Suprapubic skin (tissue), 4 donors: ENCODE measurements at regions not wholly inside any gene's neighbourhood (a gene's known extent, or its start where the extent isn't known, plus 50 kb on each side); places are given as distances from the start of the nearest gene placed in this dataset.

Experiments
- DNase-seq, 2 donors: peaks; one replicate each; pipeline ENCODE4 v3.0.0-alpha.2; 2019; ENCODE audit warnings: low spot score in 2 of 2
- H3K27ac ChIP-seq: fragments of 200-600 bp; sonication (generic); one replicate; pipeline ENCODE4 v1.5.1; 2019
- H3K27me3 ChIP-seq: fragments of 200-600 bp; sonication (generic); one replicate; pipeline ENCODE4 v1.5.1; 2019
- H3K36me3 ChIP-seq: fragments of 200-600 bp; sonication (generic); one replicate; pipeline ENCODE4 v1.5.1; 2019
- H3K4me1 ChIP-seq: fragments of 200-600 bp; sonication (generic); one replicate; pipeline ENCODE4 v1.5.1; 2019
- H3K4me3 ChIP-seq: fragments of 200-600 bp; sonication (generic); one replicate; pipeline ENCODE4 v1.5.1; 2019; ENCODE audit warnings: mild to moderate bottlenecking
- H3K9me3 ChIP-seq: fragments of 200-600 bp; sonication (generic); one replicate; pipeline ENCODE4 v1.5.1; 2019
- EP300 ChIP-seq: sonication (generic); formaldehyde crosslinking; IDR thresholded peaks from one replicate; pipeline ENCODE4 v1.6.1; 2017; ENCODE audit warnings: antibody characterized with exemption
- POLR2A ChIP-seq, 2 donors: fragments of 450-650 bp; IDR thresholded peaks; one replicate each; pipeline ENCODE4 v1.6.1; 2017; ENCODE audit warnings: antibody characterized with exemption in 2 of 2, mild to moderate bottlenecking in 2 of 2, moderate library complexity in 2 of 2
- POLR2AphosphoS5 ChIP-seq, 3 donors: sonication (generic); formaldehyde crosslinking; IDR thresholded peaks; one replicate each; pipeline ENCODE4 v1.6.1; 2017; ENCODE audit warnings: antibody characterized with exemption in 3 of 3
- WGBS: methylation state at CpG from one replicate; pipeline ENCODE4 v1.1.5; 2018; 5-methylcytosine and 5-hydroxymethylcytosine counted together
- TF ChIP-seq, protein P1 (sequence below), 2 donors: fragments of 200-600 bp in 1 of 2; fragments of 450-650 bp in 1 of 2; sonication (generic) in 1 of 2; IDR thresholded peaks; one replicate each; pipeline ENCODE4 v1.5.1; 2016 to 2019; ENCODE audit warnings: antibody characterized with exemption in 2 of 2, mild to moderate bottlenecking in 1 of 2, moderate library complexity in 1 of 2

DNA sequence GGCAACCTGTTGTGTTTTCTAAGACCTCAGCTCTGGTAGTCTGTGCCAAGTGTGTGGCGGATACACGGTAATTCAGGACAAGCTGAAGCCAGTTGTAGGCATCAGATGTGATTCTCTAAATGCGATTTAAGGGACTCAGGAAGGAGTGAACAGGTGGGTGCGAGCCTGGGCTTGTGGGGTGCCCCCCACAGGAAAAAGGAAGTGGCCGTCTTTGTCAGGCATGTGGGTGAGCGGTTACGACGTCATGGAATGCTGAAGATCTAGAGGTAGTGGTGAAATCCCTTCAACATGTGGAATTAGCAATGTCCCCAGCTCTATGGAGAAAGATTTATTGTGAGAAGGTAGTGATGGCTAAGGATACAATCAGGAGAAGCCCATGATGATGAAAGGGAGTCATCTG lies 95.1 kb upstream of the EXOC2 start:
- 38% methylated on average over 8 of the region's 8 CpGs for WGBS
- Histone ChIP-seq H3K36me3 (no peaks in the 10 kb centered on the region), H3K9me3 (no peaks in the 10 kb centered on the region), H3K27me3 (peaks cover 44% of the 10 kb centered on the region), H3K27ac (no peak overlapping the region), H3K4me1 (no peaks in the 10 kb centered on the region), H3K4me3 (no peak overlapping the region)
- TF ChIP-seq, protein P1, sequence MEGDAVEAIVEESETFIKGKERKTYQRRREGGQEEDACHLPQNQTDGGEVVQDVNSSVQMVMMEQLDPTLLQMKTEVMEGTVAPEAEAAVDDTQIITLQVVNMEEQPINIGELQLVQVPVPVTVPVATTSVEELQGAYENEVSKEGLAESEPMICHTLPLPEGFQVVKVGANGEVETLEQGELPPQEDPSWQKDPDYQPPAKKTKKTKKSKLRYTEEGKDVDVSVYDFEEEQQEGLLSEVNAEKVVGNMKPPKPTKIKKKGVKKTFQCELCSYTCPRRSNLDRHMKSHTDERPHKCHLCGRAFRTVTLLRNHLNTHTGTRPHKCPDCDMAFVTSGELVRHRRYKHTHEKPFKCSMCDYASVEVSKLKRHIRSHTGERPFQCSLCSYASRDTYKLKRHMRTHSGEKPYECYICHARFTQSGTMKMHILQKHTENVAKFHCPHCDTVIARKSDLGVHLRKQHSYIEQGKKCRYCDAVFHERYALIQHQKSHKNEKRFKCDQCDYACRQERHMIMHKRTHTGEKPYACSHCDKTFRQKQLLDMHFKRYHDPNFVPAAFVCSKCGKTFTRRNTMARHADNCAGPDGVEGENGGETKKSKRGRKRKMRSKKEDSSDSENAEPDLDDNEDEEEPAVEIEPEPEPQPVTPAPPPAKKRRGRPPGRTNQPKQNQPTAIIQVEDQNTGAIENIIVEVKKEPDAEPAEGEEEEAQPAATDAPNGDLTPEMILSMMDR (IDR thresholded peaks at IDR 0.05): no peak
- TF ChIP-seq POLR2AphosphoS5 (IDR thresholded peaks at IDR 0.05) (no peak), EP300 (no peak), POLR2A (IDR thresholded peaks at IDR 0.05) (no peak)
- DNase-seq: no peak

- WGBS: 72% methylated on average over 12 of the region's 12 CpGs
- H3K36me3 ChIP-seq: no peaks in the 10 kb centered on the region
- TF ChIP-seq POLR2AphosphoS5 (IDR thresholded peaks at IDR 0.05) (no peak), EP300 (no peak), POLR2A (IDR thresholded peaks at IDR 0.05) (no peak)
- TF ChIP-seq, protein P1 (IDR thresholded peaks at IDR 0.05): peak; percentile 8 to 32
- H3K4me1 ChIP-seq: no peaks in the 10 kb centered on the region
- peaks cover 40% of the 10 kb centered on the region for H3K27me3 ChIP-seq
- no peak for DNase-seq
- no peaks in the 10 kb centered on the region for H3K9me3 ChIP-seq
- no peak overlapping the region for H3K27ac ChIP-seq
- no peak overlapping the region for H3K4me3 ChIP-seq
Measured at GRCh38 chr6:786946-787763, 94.2 kb upstream of the EXOC2 start.

DNA sequence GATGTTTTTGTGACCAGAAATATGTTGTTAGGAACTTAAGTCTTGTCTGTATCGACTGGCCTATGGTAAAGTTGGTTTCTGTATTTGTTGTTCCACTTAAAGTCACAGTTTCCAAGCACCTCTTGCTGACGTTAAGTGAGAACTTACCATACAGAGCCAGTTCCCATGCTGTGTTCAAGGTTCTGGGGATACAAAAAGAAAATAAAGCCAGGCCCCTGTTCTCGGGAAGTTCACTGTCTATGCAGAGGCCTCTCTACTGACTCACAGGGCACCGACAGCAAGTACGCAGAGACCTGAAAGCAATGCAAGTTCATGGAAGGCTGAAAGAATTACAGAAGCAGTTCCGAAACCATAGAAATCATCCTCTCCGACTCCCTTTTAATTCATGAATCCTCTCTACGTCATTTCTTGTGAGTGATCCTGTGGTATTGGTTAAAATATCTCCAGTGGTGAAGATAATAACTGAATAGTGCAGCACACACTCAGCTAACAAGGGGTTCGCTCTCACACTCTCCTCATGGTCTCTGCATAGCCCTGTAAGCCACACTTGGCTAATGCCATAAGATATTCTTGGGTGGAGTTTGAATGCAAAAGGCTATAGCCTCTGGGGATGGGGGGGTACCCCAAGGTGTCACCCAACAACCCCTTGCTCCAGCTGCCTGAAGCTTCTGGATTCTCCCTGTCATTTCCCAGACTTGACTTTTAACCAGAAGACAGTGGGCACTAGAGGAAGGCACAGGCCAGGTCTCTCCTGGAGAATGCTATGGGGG lies 91.2 kb upstream of the EXOC2 start:
- Histone ChIP-seq H3K9me3 (no peaks in the 10 kb centered on the region), H3K4me3 (no peak overlapping the region), H3K27ac (no peak overlapping the region), H3K36me3 (no peaks in the 10 kb centered on the region), H3K4me1 (no peaks in the 10 kb centered on the region), H3K27me3 (peaks cover 17% of the 10 kb centered on the region)
- TF ChIP-seq POLR2AphosphoS5 (IDR thresholded peaks at IDR 0.05) (no peak), EP300 (no peak), POLR2A (IDR thresholded peaks at IDR 0.05) (no peak)
- TF ChIP-seq, protein P1 (IDR thresholded peaks at IDR 0.05): no peak
- 84% methylated on average over 9 of the region's 9 CpGs for WGBS
- no peak for DNase-seq

GRCh38 chr6:782141-782540 lies 89.2 kb upstream of the EXOC2 start:
- Histone ChIP-seq H3K27me3 (peaks cover 13% of the 10 kb centered on the region), H3K36me3 (no peaks in the 10 kb centered on the region), H3K4me1 (no peaks in the 10 kb centered on the region), H3K9me3 (no peaks in the 10 kb centered on the region), H3K27ac (no peak overlapping the region), H3K4me3 (no peak overlapping the region)
- WGBS: 60% methylated on average over 5 of the region's 5 CpGs
- DNase-seq: no peak
- TF ChIP-seq POLR2A (IDR thresholded peaks at IDR 0.05): no peak
- TF ChIP-seq, protein P1 (IDR thresholded peaks at IDR 0.05): no peak
- no peak for TF ChIP-seq POLR2AphosphoS5 (IDR thresholded peaks at IDR 0.05)
- TF ChIP-seq EP300: no peak

DNA sequence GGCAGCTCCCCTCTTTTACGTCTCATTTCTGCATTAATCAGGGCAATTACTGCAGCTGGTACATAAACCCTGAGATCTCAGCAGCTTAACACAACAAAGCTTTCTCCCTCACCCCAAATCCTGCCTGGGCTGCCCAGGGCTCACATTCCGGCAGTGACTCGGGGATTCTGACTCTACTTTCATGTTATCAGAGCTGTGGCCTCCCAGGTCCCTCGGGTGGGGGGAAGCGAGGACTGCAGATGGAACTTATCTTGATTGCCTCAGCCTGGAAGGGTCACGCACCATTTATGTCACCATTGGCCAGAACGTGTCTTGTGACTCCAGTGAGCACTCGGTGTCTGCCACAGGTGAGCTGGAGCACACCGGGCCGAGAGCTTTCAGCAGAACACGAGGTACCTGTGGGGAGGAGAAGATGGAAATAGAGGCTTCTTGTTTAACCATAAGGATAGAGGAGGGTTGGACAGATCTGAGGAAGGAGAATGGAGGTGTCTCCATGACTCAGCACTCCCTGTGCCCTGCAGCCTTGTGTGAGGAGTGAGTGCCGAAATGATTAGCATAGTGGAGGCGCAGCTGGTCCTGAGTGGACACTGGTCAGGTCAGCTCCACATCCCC lies 88.5 kb upstream of the EXOC2 start:
- Histone ChIP-seq H3K4me3 (no peak overlapping the region), H3K36me3 (no peaks in the 10 kb centered on the region), H3K27me3 (peaks cover 13% of the 10 kb centered on the region), H3K27ac (no peak overlapping the region), H3K4me1 (no peaks in the 10 kb centered on the region), H3K9me3 (no peaks in the 10 kb centered on the region)
- WGBS: 82% methylated on average over 13 of the region's 13 CpGs
- TF ChIP-seq POLR2AphosphoS5 (IDR thresholded peaks at IDR 0.05): no peak
- no peak for TF ChIP-seq EP300
- no peak for TF ChIP-seq POLR2A (IDR thresholded peaks at IDR 0.05)
- TF ChIP-seq, protein P1 (IDR thresholded peaks at IDR 0.05): no peak
- no peak for DNase-seq
